Uterus (tissue), 2 donors: ENCODE measurements at regions not wholly inside any gene's neighbourhood (a gene's known extent, or its start where the extent isn't known, plus 50 kb on each side); places are given as distances from the start of the nearest gene placed in this dataset.

Source experiments
- POLR2A ChIP-seq, 2 donors: fragments of 450-650 bp; IDR thresholded peaks; one replicate each; pipeline ENCODE4 v1.6.1; 2016; ENCODE audit warnings: antibody characterized with exemption in 2 of 2, mild to moderate bottlenecking in 1 of 2, moderate library complexity in 1 of 2
- TF ChIP-seq, protein P1 (sequence below), 4 experiments: fragments of 200-600 bp in 2 of 4; fragments of 450-650 bp in 2 of 4; sonication (generic) in 2 of 4; IDR thresholded peaks; one replicate each; pipeline ENCODE4 v1.5.1; 2016 to 2019; ENCODE audit warnings: antibody characterized with exemption in 4 of 4, mild to moderate bottlenecking in 2 of 4, moderate library complexity in 1 of 4

DNA sequence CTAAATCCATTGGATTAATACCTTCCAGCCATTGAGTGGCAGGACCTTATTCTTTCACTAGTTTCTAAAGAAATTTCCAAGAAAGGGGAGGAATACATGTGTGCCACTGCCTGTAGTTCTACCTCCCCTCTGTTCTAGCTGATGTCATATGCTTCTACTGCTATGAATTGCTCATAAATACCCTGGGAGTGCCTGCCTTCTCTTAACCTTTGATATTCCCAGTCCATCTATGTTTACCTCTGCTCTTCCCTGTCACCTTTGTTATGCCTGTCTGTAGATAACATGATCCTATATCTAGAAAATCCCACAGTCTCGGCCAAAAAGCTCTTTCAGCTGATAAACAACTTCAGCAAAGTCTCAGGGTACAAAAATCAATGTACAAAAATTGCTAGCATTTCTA, 486.9 kb upstream of the ARRDC4 start:
- TF ChIP-seq, protein P1, sequence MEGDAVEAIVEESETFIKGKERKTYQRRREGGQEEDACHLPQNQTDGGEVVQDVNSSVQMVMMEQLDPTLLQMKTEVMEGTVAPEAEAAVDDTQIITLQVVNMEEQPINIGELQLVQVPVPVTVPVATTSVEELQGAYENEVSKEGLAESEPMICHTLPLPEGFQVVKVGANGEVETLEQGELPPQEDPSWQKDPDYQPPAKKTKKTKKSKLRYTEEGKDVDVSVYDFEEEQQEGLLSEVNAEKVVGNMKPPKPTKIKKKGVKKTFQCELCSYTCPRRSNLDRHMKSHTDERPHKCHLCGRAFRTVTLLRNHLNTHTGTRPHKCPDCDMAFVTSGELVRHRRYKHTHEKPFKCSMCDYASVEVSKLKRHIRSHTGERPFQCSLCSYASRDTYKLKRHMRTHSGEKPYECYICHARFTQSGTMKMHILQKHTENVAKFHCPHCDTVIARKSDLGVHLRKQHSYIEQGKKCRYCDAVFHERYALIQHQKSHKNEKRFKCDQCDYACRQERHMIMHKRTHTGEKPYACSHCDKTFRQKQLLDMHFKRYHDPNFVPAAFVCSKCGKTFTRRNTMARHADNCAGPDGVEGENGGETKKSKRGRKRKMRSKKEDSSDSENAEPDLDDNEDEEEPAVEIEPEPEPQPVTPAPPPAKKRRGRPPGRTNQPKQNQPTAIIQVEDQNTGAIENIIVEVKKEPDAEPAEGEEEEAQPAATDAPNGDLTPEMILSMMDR (IDR thresholded peaks at IDR 0.05) = no peak
- no peak for TF ChIP-seq POLR2A (IDR thresholded peaks at IDR 0.05)
